NCI-H1930 (cell line): ENCODE measurements at regions not wholly inside any gene's neighbourhood (a gene's known extent, or its start where the extent isn't known, plus 50 kb on each side); places are given as distances from the start of the nearest gene placed in this dataset.
"Not testable (repeated sequence)": the region's sequence is repeated elsewhere in the genome, so short reads cannot be mapped to it uniquely, and the experiment has no call there.

Experiments
- DNase-seq, 2 experiments: peaks; one replicate each; lab custom pipeline; 2025; lab: John Stamatoyannopoulos, UW

- no peak for DNase-seq
Observed at GRCh38 chr2:65914244-65914786, 481.9 kb upstream of the SPRED2 start.

GRCh38 chr2:65913813-65914212 lies 481.4 kb upstream of the SPRED2 start:
- DNase-seq: no peak

GRCh38 chr2:65901756-65902155 lies 469.4 kb upstream of the SPRED2 start:
- no peak for DNase-seq

- DNase-seq: no peak
Observed at GRCh38 chr2:65896446-65896845, 464.0 kb upstream of the SPRED2 start.

GRCh38 chr2:65890131-65890530 lies 457.7 kb upstream of the SPRED2 start:
- DNase-seq: not testable (repeated sequence)

GRCh38 chr2:65885266-65885665 lies 452.9 kb upstream of the SPRED2 start:
- DNase-seq: no peak

GRCh38 chr2:65881592-65881991 lies 449.2 kb upstream of the SPRED2 start:
- no peak for DNase-seq

GRCh38 chr2:65880436-65880835 lies 448.0 kb upstream of the SPRED2 start:
- DNase-seq: no peak

- no peak for DNase-seq
Observed at GRCh38 chr2:65878011-65878340, 445.6 kb upstream of the SPRED2 start.

- DNase-seq: no peak
Observed at GRCh38 chr2:65877331-65878010, 445.1 kb upstream of the SPRED2 start.

- DNase-seq: no peak
Observed at GRCh38 chr2:65876114-65876513, 443.7 kb upstream of the SPRED2 start.

- no peak for DNase-seq
Observed at GRCh38 chr2:65870826-65871225, 438.4 kb upstream of the SPRED2 start.

GRCh38 chr2:65869296-65869695 lies 436.9 kb upstream of the SPRED2 start:
- no peak for DNase-seq

- DNase-seq: no peak
Observed at GRCh38 chr2:65868177-65868576, 435.8 kb upstream of the SPRED2 start.

- DNase-seq: no peak
Observed at GRCh38 chr2:65867446-65867845, 435.0 kb upstream of the SPRED2 start.

- DNase-seq: no peak
Observed at GRCh38 chr2:65866148-65866547, 433.7 kb upstream of the SPRED2 start.

GRCh38 chr2:65864619-65865018 lies 432.2 kb upstream of the SPRED2 start:
- DNase-seq: no peak

GRCh38 chr2:65863713-65864112 lies 431.3 kb upstream of the SPRED2 start:
- DNase-seq: no peak

- no peak for DNase-seq
Observed at GRCh38 chr2:65856928-65857327, 424.5 kb upstream of the SPRED2 start.

GRCh38 chr2:65856423-65856822 lies 424.0 kb upstream of the SPRED2 start:
- DNase-seq: no peak

- DNase-seq: no peak
Observed at GRCh38 chr2:65850695-65851094, 418.3 kb upstream of the SPRED2 start.

GRCh38 chr2:65846989-65847678 lies 414.7 kb upstream of the SPRED2 start:
- no peak for DNase-seq

GRCh38 chr2:65845442-65846182 lies 413.2 kb upstream of the SPRED2 start:
- no peak for DNase-seq
